ENCODE measurements at regions not wholly inside any gene's neighbourhood (a gene's known extent, or its start where the extent isn't known, plus 50 kb on each side); places are given as distances from the start of the nearest gene placed in this dataset.

- TF ChIP-seq CTCF (IDR thresholded peaks at IDR 0.05) (no peak), POLR2AphosphoS5 (IDR thresholded peaks at IDR 0.05) (no peak), POLR2A (IDR thresholded peaks at IDR 0.05) (no peak)
Measured at GRCh38 chr14:44405011-44405486, 102.0 kb downstream of the FSCB start.
